Epithelial cell of proximal tubule (primary cell): ENCODE measurements at regions not wholly inside any gene's neighbourhood (a gene's known extent, or its start where the extent isn't known, plus 50 kb on each side); places are given as distances from the start of the nearest gene placed in this dataset.
"Not testable (repeated sequence)": the region's sequence is repeated elsewhere in the genome, so short reads cannot be mapped to it uniquely, and the experiment has no call there.

Source experiments
- DNase-seq: peaks from one replicate; pipeline ENCODE4 v3.0.0-alpha.2; 2011; ENCODE audit warnings: low read depth
- H3K4me3 ChIP-seq: 2 replicates; pipeline ENCODE4 v1.5.1; 2011; ENCODE audit warnings: low read depth, mild to moderate bottlenecking, low read length
- TF ChIP-seq, protein P1 (sequence below): conservative IDR thresholded peaks from 2 replicates; pipeline ENCODE4 v1.5.1; 2012; ENCODE audit warnings: low read depth, mild to moderate bottlenecking, low read length

DNA sequence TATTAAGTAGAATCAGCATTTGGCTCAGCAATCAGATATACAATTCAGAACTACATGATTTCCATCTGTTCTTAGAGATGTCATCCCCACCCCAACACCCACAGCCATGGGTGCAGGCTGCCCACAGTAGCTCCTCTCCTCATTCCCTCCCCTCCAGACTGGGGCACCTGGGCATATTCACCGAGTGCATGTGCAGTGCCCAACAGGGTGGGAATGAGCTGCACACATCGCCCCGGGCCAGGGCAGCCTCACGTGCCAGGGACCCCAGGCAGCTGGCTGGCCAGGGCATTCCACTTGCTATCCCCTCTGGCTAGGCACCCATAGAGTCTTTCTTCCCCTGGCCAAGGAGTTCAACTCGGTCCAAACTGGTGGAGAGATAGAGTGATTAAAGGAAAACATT lies 461.9 kb upstream of the NUDT12 start:
- no peak overlapping the region for H3K4me3 ChIP-seq
- TF ChIP-seq, protein P1, sequence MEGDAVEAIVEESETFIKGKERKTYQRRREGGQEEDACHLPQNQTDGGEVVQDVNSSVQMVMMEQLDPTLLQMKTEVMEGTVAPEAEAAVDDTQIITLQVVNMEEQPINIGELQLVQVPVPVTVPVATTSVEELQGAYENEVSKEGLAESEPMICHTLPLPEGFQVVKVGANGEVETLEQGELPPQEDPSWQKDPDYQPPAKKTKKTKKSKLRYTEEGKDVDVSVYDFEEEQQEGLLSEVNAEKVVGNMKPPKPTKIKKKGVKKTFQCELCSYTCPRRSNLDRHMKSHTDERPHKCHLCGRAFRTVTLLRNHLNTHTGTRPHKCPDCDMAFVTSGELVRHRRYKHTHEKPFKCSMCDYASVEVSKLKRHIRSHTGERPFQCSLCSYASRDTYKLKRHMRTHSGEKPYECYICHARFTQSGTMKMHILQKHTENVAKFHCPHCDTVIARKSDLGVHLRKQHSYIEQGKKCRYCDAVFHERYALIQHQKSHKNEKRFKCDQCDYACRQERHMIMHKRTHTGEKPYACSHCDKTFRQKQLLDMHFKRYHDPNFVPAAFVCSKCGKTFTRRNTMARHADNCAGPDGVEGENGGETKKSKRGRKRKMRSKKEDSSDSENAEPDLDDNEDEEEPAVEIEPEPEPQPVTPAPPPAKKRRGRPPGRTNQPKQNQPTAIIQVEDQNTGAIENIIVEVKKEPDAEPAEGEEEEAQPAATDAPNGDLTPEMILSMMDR: no peak
- DNase-seq: no peak

DNA sequence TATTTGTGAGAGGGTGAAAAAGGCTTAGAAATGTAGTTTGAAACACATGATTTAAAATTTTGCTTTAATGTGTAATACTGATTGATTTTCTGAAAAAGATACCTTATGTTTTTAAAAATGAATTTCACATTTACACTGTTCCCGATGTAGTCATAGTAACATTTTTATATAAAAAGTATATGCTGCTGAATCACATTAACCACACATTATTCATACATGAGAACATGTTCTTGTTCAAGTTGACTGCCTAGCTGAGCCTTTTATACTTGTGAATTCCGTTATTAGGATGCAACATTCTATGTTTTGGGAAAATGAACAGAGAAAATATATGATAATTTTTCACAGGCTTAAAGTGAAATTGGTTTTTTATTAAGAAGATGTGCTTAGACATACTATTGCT lies 461.1 kb upstream of the NUDT12 start:
- TF ChIP-seq, protein P1: no peak

DNA sequence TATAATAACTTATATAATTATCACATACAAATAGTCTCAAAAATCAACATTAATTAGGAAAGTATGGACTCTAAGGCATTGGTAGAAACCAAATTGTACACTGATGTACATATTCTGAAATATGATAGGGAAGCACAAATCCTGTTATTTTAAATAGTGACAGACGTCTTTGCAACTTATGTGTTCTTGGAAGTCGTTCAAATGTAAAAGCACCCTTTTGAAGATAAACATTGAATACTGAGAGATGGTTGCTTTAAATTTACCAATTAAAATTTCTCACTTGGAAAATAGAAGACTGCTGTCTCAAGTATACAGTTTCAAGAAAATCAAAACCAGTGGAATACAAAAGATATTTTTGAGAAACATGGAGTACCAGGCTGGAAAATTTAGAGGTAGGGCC lies 457.4 kb upstream of the NUDT12 start:
- TF ChIP-seq, protein P1: no peak
- DNase-seq: no peak
- H3K4me3 ChIP-seq: no peak overlapping the region

More for the DNA sequence above, 461.1 kb upstream of the NUDT12 start:
- H3K4me3 ChIP-seq: no peak overlapping the region
- DNase-seq: no peak

DNA sequence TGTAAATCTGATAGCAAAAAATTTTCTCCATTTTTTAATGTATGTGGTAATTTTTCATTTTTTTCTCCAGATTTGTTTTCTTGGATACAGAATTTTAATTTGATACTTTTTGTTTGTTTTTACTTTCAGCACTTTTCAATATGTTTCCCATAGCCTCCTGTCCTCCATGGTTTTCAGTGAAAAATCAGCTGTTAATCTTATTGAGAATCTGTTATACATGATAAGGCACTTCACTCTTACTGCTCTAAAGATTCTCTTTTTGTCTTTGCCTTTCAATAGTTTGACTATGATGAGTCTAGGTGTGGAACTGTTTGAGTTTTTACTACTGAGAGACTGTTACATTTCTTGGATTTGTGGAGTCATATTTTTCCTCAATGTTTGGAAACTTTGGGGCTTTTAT lies 455.7 kb upstream of the NUDT12 start:
- H3K4me3 ChIP-seq: no peak overlapping the region
- no peak for DNase-seq
- TF ChIP-seq, protein P1: no peak

DNA sequence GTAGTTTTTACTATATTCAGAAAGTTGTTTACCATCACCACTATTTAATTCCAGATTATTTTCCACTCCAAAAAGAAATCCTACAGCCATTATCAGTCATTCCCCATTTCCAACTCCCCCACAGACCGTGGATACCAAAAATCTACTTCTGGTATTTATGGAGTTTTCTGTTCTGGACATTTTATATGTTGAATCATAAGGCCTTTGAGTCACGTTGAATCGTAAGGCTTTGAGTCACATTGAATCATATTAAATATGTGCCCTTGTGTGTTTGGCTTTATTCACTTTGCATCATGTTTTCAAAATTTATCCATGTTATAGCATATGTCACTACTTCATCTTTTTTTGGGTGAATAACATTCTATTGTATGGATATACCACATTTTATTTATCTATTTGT lies 454.1 kb upstream of the NUDT12 start:
- no peak for DNase-seq
- TF ChIP-seq, protein P1: no peak
- no peak overlapping the region for H3K4me3 ChIP-seq

DNA sequence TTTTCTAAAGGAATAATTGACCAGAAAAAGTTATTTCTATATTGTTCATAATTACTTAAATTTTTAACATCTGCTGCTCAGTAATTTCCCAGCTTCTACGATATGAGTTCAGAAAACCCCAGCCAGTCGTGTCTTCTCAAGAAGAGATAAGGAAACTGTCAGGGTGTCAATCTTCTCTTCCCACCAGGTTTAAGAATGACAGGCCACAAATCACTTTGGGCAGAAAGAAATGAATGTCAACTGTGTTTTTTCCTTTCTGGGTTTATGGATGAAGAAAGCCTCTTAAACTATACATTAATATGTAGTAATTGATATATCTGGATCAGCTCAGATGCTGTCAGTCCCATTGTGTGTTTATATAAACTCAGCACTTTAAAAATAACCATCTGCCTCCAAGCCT lies 453.2 kb upstream of the NUDT12 start:
- no peak overlapping the region for H3K4me3 ChIP-seq
- TF ChIP-seq, protein P1: no peak
- no peak for DNase-seq

DNA sequence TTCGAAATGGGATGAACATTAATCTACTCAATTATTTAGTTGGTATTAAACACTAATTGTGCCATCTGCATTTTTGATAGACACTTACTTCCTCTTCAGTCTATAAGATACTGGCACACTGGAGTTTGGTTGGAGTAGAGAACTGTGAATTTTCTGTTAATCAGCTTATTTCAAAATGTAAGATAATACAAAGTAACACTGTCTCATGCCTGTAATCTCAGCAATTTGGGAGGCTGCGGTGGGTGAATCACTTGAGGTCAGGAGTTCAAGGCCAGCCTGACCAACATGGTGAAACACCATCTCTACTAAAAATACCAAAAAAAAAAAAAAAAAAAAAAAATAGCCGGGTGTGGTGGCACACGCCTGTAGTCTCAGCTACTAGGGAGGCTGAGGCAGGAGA lies 440.2 kb upstream of the NUDT12 start:
- not testable (repeated sequence) for H3K4me3 ChIP-seq, DNase-seq

DNA sequence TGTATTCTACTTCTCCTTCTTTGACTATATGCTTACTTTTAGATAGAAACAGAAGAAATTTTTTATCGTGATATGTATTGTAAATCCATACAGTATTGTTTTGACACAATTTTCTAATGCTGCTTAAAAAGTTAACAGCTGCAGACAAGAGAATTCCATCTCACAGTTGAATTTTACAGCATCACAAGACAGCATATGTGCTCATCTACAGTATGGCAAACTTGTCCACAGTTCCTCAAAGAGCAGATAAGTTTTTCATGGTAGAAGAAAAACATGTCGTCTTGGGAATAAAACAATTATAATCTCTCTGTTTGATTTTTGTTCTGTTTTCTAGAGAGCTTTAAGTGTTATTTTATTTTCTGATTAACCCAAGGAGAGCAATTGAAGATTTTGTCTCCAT lies 438.5 kb upstream of the NUDT12 start:
- TF ChIP-seq, protein P1: no peak
- H3K4me3 ChIP-seq: no peak overlapping the region

More for the DNA sequence above, 438.5 kb upstream of the NUDT12 start:
- no peak for DNase-seq
